Activated naive CD4-positive, alpha-beta T cell treated with Interleukin-2 at 50 U/mL for 16 hours (primary cell): ENCODE measurements at regions not wholly inside any gene's neighbourhood (a gene's known extent, or its start where the extent isn't known, plus 50 kb on each side); places are given as distances from the start of the nearest gene placed in this dataset.

ENCODE experiments used
- DNase-seq: peaks from one replicate; pipeline ENCODE4 v3.0.0-alpha.2; 2020

- no peak for DNase-seq
Measured at GRCh38 chr9:21672761-21673160, 129.7 kb upstream of the MTAP start.

- no peak for DNase-seq
Measured at GRCh38 chr9:21674894-21675293, 127.5 kb upstream of the MTAP start.

GRCh38 chr9:21677387-21677786, 125.0 kb upstream of the MTAP start:
- no peak for DNase-seq

GRCh38 chr9:21677834-21678233, 124.6 kb upstream of the MTAP start:
- DNase-seq: no peak

GRCh38 chr9:21679432-21679831, 123.0 kb upstream of the MTAP start:
- DNase-seq: no peak

GRCh38 chr9:21680590-21680989, 121.8 kb upstream of the MTAP start:
- DNase-seq: no peak

GRCh38 chr9:21681641-21682040, 120.8 kb upstream of the MTAP start:
- DNase-seq: no peak

- DNase-seq: no peak
Measured at GRCh38 chr9:21682381-21682780, 120.1 kb upstream of the MTAP start.

- no peak for DNase-seq
Measured at GRCh38 chr9:21682981-21683380, 119.5 kb upstream of the MTAP start.

GRCh38 chr9:21683484-21684175, 118.8 kb upstream of the MTAP start:
- no peak for DNase-seq

GRCh38 chr9:21684231-21684630, 118.2 kb upstream of the MTAP start:
- DNase-seq: no peak

- DNase-seq: peak; percentile 37
Measured at GRCh38 chr9:21684831-21685362, 117.5 kb upstream of the MTAP start.

- DNase-seq: no peak
Measured at GRCh38 chr9:21685502-21685901, 116.9 kb upstream of the MTAP start.

- DNase-seq: no peak
Measured at GRCh38 chr9:21686738-21687137, 115.7 kb upstream of the MTAP start.

GRCh38 chr9:21687351-21687750, 115.1 kb upstream of the MTAP start:
- DNase-seq: no peak

- DNase-seq: no peak
Measured at GRCh38 chr9:21688108-21689102, 114.0 kb upstream of the MTAP start.

- DNase-seq: no peak
Measured at GRCh38 chr9:21689854-21690253, 112.6 kb upstream of the MTAP start.

- DNase-seq: no peak
Measured at GRCh38 chr9:21690561-21690960, 111.9 kb upstream of the MTAP start.

- DNase-seq: no peak
Measured at GRCh38 chr9:21692390-21692789, 110.0 kb upstream of the MTAP start.

- no peak for DNase-seq
Measured at GRCh38 chr9:21694424-21694823, 108.0 kb upstream of the MTAP start.

- no peak for DNase-seq
Measured at GRCh38 chr9:21695443-21695842, 107.0 kb upstream of the MTAP start.

- DNase-seq: no peak
Measured at GRCh38 chr9:21695874-21696341, 106.5 kb upstream of the MTAP start.

GRCh38 chr9:21696411-21696871, 106.0 kb upstream of the MTAP start:
- DNase-seq: no peak

GRCh38 chr9:21708260-21708711, 94.2 kb upstream of the MTAP start:
- DNase-seq: no peak
